GM19397 (cell line): ENCODE measurements at regions not wholly inside any gene's neighbourhood (a gene's known extent, or its start where the extent isn't known, plus 50 kb on each side); places are given as distances from the start of the nearest gene placed in this dataset.

Source experiments
- ATAC-seq: cut with Tn5 transposase; IDR thresholded peaks from one replicate; pipeline ENCODE4 v1.9.1; 2021; ENCODE audit warnings: mild to moderate bottlenecking, moderate library complexity; ENCODE audit not compliant: unreplicated experiment

- ATAC-seq = no peak
These were observed 50.1 kb upstream of the EFEMP1 start for GRCh38 chr2:55973673-55974072.

- ATAC-seq = no peak
These were observed 53.1 kb upstream of the EFEMP1 start for GRCh38 chr2:55976681-55977080.

- peak; percentile 92 for ATAC-seq
These were observed 61.8 kb upstream of the EFEMP1 start for GRCh38 chr2:55985406-55985805.

- no peak for ATAC-seq
These were observed 62.4 kb upstream of the EFEMP1 start for GRCh38 chr2:55986001-55986400.

- ATAC-seq = no peak
These were observed 63.3 kb upstream of the EFEMP1 start for GRCh38 chr2:55986700-55987440.

GRCh38 chr2:55989405-55989804 is 65.8 kb upstream of the EFEMP1 start:
- no peak for ATAC-seq

- ATAC-seq = no peak
These were observed 68.9 kb upstream of the EFEMP1 start for GRCh38 chr2:55992455-55992854.

- no peak for ATAC-seq
These were observed 70.1 kb upstream of the EFEMP1 start for GRCh38 chr2:55993685-55994084.

- no peak for ATAC-seq
These were observed 71.6 kb upstream of the EFEMP1 start for GRCh38 chr2:55995211-55995610.

- ATAC-seq = no peak
These were observed 72.3 kb upstream of the EFEMP1 start for GRCh38 chr2:55995902-55996301.

- ATAC-seq = no peak
These were observed 75.6 kb upstream of the EFEMP1 start for GRCh38 chr2:55999231-55999630.

- ATAC-seq = no peak
These were observed 76.2 kb upstream of the EFEMP1 start for GRCh38 chr2:55999790-56000189.

- ATAC-seq = no peak
These were observed 78.4 kb upstream of the EFEMP1 start for GRCh38 chr2:56001947-56002346.

- no peak for ATAC-seq
These were observed 85.3 kb upstream of the EFEMP1 start for GRCh38 chr2:56008661-56009431.

- no peak for ATAC-seq
These were observed 86.3 kb upstream of the EFEMP1 start for GRCh38 chr2:56009758-56010458.

- ATAC-seq = no peak
These were observed 88.0 kb upstream of the EFEMP1 start for GRCh38 chr2:56011624-56012023.

GRCh38 chr2:56012221-56012765 is 88.7 kb upstream of the EFEMP1 start:
- no peak for ATAC-seq

- ATAC-seq = no peak
These were observed 89.9 kb upstream of the EFEMP1 start for GRCh38 chr2:56013475-56013874.

- no peak for ATAC-seq
These were observed 90.6 kb upstream of the EFEMP1 start for GRCh38 chr2:56014046-56014730.

GRCh38 chr2:56015711-56016115 is 92.1 kb upstream of the EFEMP1 start:
- no peak for ATAC-seq

GRCh38 chr2:56017784-56018183 is 94.2 kb upstream of the EFEMP1 start:
- no peak for ATAC-seq
